WERI-Rb-1 (cell line): ENCODE measurements at regions not wholly inside any gene's neighbourhood (a gene's known extent, or its start where the extent isn't known, plus 50 kb on each side); places are given as distances from the start of the nearest gene placed in this dataset.

Experiments
- DNase-seq: peaks from one replicate; pipeline ENCODE4 v3.0.0-alpha.2; 2020
- H3K27ac ChIP-seq: fragments of 250-450 bp; sonication (Bioruptor Pico); 2 replicates; pipeline ENCODE4 v1.5.1; 2020; ENCODE audit warnings: mild to moderate bottlenecking, moderate library complexity
- H3K27me3 ChIP-seq: fragments of 250-450 bp; sonication (Bioruptor Pico); 2 replicates; pipeline ENCODE4 v1.5.1; 2021; ENCODE audit warnings: mild to moderate bottlenecking, low read depth, moderate library complexity; ENCODE audit not compliant: insufficient read depth, severe bottlenecking
- H3K36me3 ChIP-seq: fragments of 250-450 bp; sonication (Bioruptor Pico); 2 replicates; pipeline ENCODE4 v1.5.1; 2020; ENCODE audit warnings: mild to moderate bottlenecking, moderate library complexity
- H3K4me3 ChIP-seq: 2 replicates; pipeline ENCODE4 v1.5.1; 2011; ENCODE audit warnings: low read depth, mild to moderate bottlenecking, control low read depth, low read length
- H3K9me3 ChIP-seq: fragments of 250-450 bp; sonication (Bioruptor Pico); 2 replicates; pipeline ENCODE4 v1.5.1; 2021; ENCODE audit warnings: mild to moderate bottlenecking, moderate library complexity; ENCODE audit not compliant: severe bottlenecking
- CTCF ChIP-seq: IDR thresholded peaks from 2 replicates; pipeline ENCODE4 v1.5.1; 2011; ENCODE audit warnings: low read depth, mild to moderate bottlenecking, control low read depth, inconsistent platforms, low read length

- Histone ChIP-seq H3K27me3 (no peaks in the 10 kb centered on the region), H3K36me3 (no peaks in the 10 kb centered on the region), H3K27ac (no peak overlapping the region), H3K4me3 (no peak overlapping the region), H3K9me3 (no peaks in the 10 kb centered on the region)
- TF ChIP-seq CTCF = no peak
- no peak for DNase-seq
Observed at GRCh38 chr1:94678202-94678848, 136.8 kb upstream of the F3 start.

- no peaks in the 10 kb centered on the region for H3K9me3 ChIP-seq
- DNase-seq = no peak
Observed at GRCh38 chr1:94677714-94678113, 136.2 kb upstream of the F3 start.

DNA sequence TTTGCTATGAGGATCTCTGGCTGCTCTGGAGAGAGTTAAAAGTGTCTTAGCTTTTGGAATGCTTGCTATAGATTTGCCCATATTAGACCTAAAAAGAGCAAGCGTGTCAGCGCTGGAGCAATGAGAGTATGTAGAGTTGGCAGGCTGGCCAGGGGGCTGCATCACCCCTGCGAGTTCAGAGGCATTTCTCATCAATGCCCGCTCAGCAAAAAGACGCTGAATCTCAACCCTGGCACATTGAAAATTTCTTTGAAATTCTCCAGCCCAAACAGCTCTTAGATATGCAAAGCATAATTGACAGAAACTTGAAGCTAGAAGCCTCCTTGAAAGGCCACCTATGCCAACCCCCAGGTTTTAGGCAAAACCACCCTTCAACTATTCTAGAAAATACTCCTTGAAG lies 135.5 kb upstream of the F3 start:
- Histone ChIP-seq H3K9me3 (no peaks in the 10 kb centered on the region), H3K4me3 (no peak overlapping the region), H3K27me3 (no peaks in the 10 kb centered on the region), H3K36me3 (no peaks in the 10 kb centered on the region), H3K27ac (no peak overlapping the region)
- TF ChIP-seq CTCF = no peak
- no peak for DNase-seq

More at GRCh38 chr1:94677714-94678113, 136.2 kb upstream of the F3 start:
- TF ChIP-seq CTCF = no peak
- Histone ChIP-seq H3K36me3 (no peaks in the 10 kb centered on the region), H3K27me3 (no peaks in the 10 kb centered on the region), H3K27ac (no peak overlapping the region), H3K4me3 (no peak overlapping the region)

- no peaks in the 10 kb centered on the region for H3K9me3 ChIP-seq
- no peak overlapping the region for H3K27ac ChIP-seq
- no peaks in the 10 kb centered on the region for H3K27me3 ChIP-seq
- H3K4me3 ChIP-seq = no peak overlapping the region
- peak; percentile 38 for DNase-seq
- no peak for TF ChIP-seq CTCF
- no peaks in the 10 kb centered on the region for H3K36me3 ChIP-seq
Observed at GRCh38 chr1:94676686-94677085, 135.1 kb upstream of the F3 start.

GRCh38 chr1:94675373-94675772 lies 133.8 kb upstream of the F3 start:
- Histone ChIP-seq H3K27me3 (no peaks in the 10 kb centered on the region), H3K4me3 (no peak overlapping the region), H3K9me3 (no peaks in the 10 kb centered on the region), H3K36me3 (no peaks in the 10 kb centered on the region), H3K27ac (no peak overlapping the region)
- no peak for DNase-seq
- TF ChIP-seq CTCF = no peak

- Histone ChIP-seq H3K36me3 (no peaks in the 10 kb centered on the region), H3K4me3 (no peak overlapping the region), H3K27me3 (no peaks in the 10 kb centered on the region), H3K9me3 (no peaks in the 10 kb centered on the region), H3K27ac (no peak overlapping the region)
- no peak for DNase-seq
- TF ChIP-seq CTCF = no peak
Observed at GRCh38 chr1:94674876-94675275, 133.3 kb upstream of the F3 start.
